GM08714 (cell line): ENCODE measurements at regions not wholly inside any gene's neighbourhood (a gene's known extent, or its start where the extent isn't known, plus 50 kb on each side); places are given as distances from the start of the nearest gene placed in this dataset.
"Not testable (repeated sequence)": the region's sequence is repeated elsewhere in the genome, so short reads cannot be mapped to it uniquely, and the experiment has no call there.

Source experiments
- H3K4me3 ChIP-seq: fragments of 200-500 bp; sonication (Bioruptor generic); 2 replicates; pipeline ENCODE4 v1.5.1; 2014; ENCODE audit warnings: mild to moderate bottlenecking, low read length, inconsistent platforms
- ZNF274 ChIP-seq: IDR thresholded peaks from 2 replicates; pipeline ENCODE4 v1.6.1; 2012; ENCODE audit warnings: mild to moderate bottlenecking, low read depth, low read length

DNA sequence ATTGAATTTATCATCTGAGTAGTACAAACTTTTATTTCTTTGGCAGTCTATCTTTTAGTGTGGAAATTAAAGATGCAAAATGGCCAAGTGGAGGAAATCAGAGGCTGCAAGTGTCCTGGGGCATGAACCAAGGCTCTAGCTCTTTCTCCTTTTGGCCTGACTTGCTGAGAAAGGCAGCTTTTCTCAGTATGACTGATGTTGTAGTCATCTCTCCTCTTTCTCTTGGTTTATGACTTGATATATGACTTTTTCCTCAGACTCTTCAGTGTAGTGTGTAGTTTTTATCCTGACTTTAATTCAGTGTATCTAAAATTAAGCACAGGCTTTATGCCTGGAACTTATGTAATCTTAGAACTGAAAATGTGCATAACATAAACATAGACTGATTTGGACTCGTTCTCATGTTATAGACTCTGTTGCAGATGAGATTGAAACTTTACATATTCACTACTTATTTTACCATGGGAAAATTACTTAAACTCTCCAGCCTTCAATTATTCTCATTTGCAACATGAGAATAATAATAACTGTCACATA is 65.7 kb downstream of the SLITRK5 start:
- no peak overlapping the region for H3K4me3 ChIP-seq
- TF ChIP-seq ZNF274: no peak

DNA sequence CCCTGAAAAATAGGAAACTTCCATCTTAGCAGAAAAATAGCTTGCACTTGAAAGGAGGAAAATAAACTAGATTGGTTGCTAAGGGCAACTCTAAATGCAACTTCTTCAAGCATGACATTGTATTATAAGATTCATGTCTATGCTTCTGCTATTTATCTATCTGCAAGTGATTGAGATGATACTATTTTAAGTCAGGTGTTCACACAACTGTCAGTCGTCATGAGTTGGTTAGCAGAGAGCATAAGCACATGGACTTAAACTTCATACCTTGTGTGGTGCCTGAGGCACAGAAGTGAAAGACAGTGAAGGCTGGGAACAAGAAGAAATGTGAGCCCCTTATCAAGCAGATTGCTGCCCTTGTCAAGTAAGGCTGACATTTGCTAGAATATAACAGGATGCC is 82.9 kb downstream of the SLITRK5 start:
- no peak for TF ChIP-seq ZNF274
- no peak overlapping the region for H3K4me3 ChIP-seq

DNA sequence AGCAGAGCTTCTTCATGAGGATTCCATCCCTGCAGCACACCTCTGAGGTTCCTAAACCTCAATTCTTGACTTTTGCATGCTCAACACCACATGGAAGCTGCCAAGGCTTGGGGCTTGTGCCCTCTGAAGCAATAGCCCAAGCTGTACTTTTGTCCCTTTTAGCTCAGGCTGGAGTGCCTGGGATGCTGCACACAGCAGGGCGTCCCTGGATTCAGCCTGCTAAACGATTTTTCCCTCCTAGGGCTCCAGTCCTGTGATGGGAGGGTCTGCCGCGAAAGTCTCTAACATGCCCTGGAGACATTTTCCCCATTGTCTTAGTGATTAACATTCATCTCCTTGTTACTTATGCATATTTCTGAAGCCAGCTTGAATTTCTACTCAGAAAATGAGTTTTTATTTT is 98.3 kb downstream of the SLITRK5 start:
- no peak overlapping the region for H3K4me3 ChIP-seq
- TF ChIP-seq ZNF274: no peak

DNA sequence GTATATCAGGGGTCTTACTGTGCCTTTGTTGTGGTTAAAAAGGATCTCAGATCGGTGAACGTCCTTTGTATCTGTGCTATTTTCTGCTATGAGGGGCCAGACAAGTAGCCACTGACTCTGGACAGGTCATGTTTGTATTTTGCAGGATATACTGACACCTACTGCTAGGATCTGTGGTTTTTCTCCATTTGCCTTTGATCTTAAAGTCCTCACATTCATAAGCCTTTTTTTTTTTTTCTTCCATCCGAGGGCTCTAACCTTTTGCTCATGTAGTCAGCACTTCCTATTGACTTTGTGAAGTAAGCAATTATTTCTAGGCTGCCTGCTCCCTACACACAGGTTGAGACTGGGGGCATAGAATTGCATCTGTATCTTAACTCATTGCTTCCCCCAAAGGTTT is 106.2 kb downstream of the SLITRK5 start:
- TF ChIP-seq ZNF274: no peak
- no peak overlapping the region for H3K4me3 ChIP-seq

DNA sequence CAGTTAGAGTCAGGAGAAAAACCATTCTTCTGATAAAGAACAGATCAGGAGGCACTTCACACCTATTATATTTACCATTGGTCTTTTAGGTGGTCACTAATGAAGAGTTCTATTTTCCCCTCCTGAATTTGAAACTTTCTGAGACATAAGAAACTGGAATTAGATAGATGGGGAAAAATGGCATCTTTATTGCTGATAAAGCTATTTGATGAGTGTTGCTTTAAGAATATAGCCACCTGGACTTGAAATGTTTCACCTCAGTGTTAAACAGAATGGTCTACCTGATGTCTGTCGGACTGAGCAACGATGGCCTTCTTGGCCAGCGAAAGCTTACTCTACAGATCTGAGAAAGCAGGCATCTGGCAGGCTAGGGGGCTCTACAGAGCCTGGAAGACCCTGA is 107.0 kb downstream of the SLITRK5 start:
- TF ChIP-seq ZNF274: no peak
- H3K4me3 ChIP-seq: no peak overlapping the region

DNA sequence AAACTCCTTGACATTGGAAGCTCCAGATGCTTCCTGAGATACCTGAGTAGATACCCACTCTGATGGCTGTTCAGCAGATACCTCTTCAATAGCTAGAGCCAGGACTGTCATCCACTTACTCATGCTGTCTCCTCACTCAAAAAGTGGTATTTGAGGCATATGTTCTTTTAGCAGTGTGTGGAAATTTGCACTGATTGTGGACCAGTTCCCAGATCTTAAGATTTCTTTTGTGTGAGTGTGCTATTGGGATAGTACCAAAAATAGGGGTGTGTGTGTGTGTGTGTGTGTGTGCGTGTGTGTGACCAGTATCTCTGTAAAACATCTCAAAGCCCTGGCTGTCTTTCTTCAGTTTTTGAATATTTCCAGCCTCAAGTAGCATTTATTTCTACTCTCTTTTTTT is 108.3 kb downstream of the SLITRK5 start:
- no peak overlapping the region for H3K4me3 ChIP-seq
- TF ChIP-seq ZNF274: no peak

DNA sequence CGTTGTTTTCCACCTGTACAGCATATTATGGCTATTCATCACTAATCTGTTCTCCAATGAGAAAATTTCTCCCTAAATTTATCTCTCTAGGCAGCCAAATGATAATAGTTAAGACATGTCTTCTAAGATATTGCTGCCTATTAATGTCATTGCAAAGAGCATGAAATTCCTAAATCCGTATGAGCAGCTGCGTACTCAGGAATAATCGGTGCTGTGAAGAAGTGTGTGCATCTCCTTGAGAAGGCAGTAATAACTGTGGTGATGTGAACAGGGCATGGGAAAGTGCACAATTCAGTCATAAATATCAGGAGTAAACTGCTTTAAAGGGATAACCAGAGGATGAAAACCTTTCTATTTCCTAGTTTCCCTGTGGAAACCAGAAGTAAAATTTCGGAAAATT is 112.2 kb downstream of the SLITRK5 start:
- no peak for TF ChIP-seq ZNF274
- H3K4me3 ChIP-seq: no peak overlapping the region

DNA sequence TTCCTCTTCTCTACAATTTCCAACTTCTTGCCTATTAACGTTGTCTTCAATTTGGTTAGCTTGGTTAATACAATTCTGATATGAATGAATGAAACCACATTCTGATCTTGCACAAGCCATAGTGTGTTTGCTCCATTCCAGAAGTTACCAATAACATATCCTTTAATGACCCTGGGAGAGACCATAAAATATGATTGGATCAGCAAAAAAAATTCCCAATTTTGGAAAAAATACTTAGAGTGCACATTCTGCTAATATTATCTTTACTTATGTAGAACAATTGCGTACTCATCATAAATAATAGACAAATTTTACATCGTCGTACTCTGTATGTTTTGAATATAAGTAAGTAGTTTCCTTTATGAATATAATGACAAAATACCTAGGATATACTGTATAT is 117.2 kb downstream of the SLITRK5 start:
- no peak overlapping the region for H3K4me3 ChIP-seq
- no peak for TF ChIP-seq ZNF274

DNA sequence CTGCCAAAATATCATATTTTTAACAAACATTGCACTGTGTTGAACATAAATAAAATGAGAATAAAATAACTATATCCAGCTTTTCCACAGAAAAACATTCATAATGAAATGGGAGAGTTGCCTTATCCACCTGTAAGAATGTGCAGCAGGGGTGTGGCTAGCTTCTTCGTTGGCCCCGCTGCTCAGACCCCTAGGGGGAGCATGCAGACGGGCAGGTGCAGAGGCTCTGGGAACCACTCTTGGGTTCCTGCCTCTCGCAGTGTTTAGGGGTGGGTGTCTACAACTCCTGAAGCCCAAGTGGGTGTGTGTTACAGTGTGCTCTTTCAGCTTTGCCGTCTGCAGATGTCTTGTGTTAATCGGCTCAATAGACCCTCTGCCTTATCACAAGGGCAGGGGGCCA is 121.7 kb downstream of the SLITRK5 start:
- no peak for TF ChIP-seq ZNF274
- no peak overlapping the region for H3K4me3 ChIP-seq

DNA sequence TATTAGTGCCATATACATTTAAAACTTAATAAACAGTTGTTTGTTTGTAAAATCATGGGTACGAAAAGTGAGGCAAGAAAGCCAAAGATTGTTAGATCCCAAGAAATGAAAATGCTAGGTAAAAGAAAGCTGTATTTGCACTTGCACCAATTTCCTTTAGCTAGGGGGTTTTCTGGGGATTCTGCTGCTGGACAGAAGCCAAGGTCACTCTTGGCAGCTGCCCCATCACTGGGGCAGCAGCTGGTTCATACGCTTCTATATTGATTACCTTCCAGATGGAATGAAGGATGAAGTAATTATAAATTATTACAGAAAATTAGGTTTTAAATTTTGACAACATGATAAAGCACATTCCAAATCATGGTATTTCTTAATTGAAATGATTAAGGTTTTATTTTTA is 127.4 kb downstream of the SLITRK5 start:
- no peak for TF ChIP-seq ZNF274
- H3K4me3 ChIP-seq: no peak overlapping the region

DNA sequence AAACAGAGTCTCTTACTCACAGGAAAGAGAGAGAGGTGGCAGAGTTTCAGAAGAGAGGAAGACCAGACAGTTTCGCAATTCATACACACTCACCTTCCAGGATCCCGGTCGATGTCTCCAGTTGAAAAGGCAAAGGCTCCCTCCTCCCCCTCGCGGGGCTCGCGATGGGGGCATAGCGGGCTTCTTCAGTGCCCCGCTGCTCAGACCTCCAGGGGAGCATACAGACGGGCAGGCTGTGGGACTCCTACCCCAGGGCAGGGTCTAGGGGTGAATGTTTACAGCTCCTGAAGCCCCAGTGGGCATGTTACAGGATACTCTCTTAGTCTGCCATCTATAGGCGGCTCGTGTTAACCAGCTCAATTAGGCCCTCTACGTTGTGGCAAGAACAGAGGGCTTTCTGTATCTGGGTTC is 139.2 kb downstream of the SLITRK5 start:
- TF ChIP-seq ZNF274: no peak
- H3K4me3 ChIP-seq: no peak overlapping the region

DNA sequence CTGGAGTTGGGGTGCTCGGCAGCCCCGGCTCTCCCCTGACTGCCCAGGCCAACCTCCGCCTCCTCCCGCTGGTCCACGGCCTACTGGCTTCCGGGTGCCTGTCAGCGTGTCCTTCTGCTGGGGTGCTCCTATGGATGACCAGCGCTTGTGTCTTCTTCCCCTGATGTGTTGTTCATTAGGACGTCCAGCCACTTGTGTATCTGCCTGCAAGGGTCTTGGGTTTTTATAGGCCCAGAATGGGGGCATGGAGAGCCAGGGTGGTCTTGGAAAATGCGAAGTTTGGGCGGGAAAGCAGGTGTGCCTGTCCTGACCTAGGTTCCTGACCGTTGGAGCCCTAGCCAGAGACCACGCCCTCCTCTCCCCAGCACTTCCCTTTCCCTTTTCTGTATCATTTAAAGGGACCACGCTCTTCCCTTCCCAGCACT is 139.8 kb downstream of the SLITRK5 start:
- TF ChIP-seq ZNF274: no peak
- no peak overlapping the region for H3K4me3 ChIP-seq

DNA sequence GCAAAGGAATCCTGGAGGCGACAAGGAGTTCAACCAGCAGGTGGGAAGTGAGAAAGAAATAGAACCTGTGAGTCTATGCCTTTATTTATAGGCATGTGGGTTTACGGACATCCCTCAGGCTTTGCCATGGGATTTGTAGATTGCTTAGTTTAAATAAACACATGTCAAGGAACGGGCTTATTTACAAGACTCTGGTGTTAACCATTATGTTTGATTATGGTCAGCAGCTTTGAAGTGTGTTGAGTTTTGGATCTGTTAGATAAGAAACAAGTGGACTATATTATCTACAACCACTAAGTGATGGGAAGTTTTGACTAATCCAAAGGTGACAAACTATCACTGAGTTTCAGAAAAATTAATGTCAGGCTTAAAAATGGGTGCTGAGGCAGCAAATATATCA is 143.2 kb downstream of the SLITRK5 start:
- TF ChIP-seq ZNF274: no peak
- H3K4me3 ChIP-seq: no peak overlapping the region

DNA sequence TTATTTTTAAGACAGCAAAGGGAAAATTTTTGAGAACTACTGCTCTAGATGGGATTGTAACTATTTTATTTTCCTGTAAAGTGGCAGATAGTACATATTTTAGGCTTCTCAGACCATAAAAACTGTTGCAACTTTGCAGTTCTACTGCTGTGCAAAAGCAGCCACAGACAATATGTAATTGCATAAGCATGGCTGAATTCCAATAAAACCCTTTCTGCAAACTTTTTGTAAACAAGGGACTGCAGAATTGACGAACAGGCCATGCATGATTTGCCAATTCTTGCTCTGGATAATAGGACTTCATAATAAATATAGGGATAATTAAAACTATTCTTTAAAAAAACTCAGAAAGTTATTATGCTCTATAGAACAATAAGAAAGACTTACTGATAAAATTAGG is 149.1 kb downstream of the SLITRK5 start:
- H3K4me3 ChIP-seq: no peak overlapping the region
- no peak for TF ChIP-seq ZNF274

DNA sequence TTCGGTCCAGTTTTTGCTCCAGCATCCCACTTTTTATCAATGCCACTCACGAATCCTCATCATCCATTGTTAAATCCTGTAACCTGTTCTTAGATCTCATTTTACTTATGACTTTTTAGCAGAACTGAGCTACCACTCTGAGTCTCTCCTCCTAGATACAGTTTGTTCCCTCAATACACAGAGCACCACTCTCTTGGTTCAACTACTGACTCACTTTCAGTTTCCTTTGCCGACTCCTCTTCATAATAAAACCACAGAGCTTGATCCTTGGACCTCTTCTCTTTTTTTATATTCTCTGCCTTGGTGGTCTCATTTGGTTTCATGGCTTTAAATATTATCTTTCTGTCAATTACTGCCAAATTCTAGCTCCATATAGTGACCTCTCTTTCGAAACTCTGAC is 150.3 kb downstream of the SLITRK5 start:
- H3K4me3 ChIP-seq: no peak overlapping the region
- TF ChIP-seq ZNF274: no peak

DNA sequence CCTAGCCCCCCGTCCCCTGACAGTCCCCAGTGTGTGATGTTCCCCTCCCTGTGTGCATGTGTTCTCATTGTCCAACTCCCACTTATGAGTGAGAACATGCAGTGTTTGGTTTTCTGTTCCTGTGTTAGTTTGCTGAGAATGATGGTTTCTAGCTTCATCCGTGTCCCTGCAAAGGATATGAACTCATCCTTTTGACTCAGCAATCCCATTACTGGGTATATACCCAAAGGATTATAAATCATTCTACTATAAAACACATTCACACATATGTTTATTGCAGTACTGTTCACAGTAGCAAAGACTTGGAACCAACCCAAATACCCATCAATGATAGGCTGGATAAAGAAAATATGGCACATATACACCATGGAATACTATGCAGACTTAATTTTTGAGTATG is 155.1 kb downstream of the SLITRK5 start:
- H3K4me3 ChIP-seq: not testable (repeated sequence)

DNA sequence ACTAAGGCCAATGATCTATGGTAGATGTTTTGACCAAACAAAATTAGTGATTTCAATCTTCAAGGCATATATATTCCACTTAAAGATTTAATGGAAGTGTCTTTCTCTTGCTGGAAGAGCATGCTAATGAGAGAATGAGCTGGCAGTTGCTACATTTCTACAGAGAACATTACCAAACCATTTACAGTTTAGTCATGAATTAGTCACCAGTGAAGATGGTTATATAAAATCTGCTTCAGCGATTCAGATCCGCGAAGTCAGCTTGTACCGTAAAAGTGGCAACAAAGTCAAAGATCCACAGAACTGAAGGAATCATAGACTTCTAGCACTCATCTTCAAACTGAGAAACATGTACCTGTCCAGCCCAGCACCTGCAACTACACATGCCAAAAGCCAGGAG is 156.3 kb downstream of the SLITRK5 start:
- no peak for TF ChIP-seq ZNF274
- no peak overlapping the region for H3K4me3 ChIP-seq

DNA sequence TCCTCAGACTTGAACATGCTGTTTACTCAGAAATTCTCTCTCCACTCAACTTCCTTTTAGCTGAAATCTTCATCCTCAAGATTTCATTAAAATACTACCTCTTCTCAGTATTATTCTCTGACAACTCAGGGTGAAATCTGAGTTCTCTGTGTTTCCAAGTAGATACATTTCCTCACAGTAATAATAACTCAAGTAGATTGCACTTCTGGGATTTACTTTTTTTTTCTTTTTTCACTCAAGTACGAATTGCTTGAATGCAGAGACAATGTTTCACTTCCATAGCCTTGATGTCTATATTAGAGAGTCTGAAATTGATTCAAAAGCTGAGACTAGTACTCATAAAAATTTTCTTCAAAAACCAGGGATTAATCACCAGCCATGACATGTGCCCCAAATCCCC is 166.4 kb downstream of the SLITRK5 start:
- no peak for TF ChIP-seq ZNF274
- no peak overlapping the region for H3K4me3 ChIP-seq
